Right lung (tissue), 2 donors: ENCODE measurements at regions not wholly inside any gene's neighbourhood (a gene's known extent, or its start where the extent isn't known, plus 50 kb on each side); places are given as distances from the start of the nearest gene placed in this dataset.

ENCODE experiments used
- DNase-seq, 2 donors: peaks; one replicate each; pipeline ENCODE4 v3.0.0-alpha.2; 2013

- DNase-seq = no peak
These were observed 279.1 kb upstream of the PLET1 start for GRCh38 chr11:112539741-112540140.

DNA sequence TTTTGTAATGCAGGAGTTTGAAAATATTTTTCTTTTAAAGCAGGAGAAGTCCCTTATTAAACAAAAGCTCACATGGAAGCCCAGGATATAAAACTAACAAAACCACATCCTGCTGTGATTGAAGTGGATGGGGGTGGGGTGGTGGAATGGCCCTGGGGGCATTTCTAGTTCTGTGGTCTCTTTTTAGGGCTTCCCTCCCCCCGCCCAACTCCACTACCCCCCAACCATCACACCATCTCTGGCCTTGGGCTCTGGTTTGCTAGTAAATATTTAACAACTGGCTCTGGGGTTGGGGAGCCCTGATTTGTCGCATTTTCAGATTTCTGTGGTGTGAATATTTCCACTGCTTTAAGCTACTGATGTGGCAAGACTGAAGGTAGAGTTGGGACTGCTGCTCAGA, 279.6 kb upstream of the PLET1 start:
- DNase-seq = no peak

DNA sequence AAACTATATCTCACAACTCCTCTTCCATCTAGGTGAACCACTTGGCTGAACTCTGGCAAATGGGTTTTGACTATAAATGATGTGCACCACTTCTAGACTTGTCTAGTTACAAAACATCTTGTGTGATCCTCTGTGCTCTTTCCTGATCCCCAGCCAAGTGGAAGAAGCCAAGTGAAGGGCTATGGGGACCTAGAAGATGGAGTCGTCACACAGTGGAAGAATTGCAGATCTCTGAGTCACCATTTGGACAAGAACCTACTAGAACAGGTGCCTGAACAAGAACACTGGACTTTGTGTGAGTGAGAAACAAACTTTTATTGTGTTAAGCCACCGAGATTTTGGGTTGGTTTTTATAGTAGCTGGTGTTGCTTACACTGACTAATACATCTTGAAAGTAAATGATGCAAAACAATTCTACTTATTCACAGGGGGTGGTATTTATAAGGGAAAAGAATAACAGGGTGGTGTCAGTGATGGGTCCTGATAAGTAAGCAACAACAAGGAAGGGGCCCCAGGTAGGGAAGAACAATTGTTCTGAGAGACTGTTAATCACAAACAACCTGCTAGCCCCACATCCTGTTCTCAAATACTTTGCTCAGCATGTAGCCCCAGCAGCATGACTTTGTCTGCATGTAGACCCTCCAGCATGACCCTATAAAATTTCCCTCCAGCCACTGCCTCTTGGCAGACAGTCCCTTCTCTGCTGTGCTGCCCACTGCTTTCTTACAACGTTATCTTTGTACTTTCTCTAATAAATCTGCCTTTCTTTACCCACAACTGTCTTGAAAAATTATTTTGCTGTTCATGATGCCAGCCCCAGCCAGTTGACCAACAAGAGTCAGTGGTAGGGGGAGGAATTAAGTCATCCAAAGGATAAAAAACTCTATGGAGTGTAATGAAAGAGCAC, 280.7 kb upstream of the PLET1 start:
- DNase-seq = no peak

DNA sequence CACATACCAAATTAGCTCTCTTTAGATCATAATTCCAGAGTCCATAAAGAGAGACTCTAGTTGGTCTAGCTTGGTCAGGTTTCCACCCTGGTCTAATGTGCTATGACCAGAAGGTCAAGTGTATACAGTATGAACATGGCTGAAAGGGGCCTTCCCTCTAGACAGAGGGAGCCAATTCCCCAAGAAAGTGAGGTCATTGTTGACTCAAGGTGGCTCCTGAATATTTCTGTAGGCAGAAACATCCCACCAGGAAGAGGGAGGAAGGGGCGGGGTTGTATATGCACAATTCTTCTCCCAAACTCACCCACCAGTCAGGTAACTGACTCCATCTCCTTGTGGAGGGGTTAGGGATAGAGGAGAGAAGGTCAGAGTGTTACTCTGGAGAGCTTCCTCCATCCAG, 281.8 kb upstream of the PLET1 start:
- DNase-seq = no peak

DNA sequence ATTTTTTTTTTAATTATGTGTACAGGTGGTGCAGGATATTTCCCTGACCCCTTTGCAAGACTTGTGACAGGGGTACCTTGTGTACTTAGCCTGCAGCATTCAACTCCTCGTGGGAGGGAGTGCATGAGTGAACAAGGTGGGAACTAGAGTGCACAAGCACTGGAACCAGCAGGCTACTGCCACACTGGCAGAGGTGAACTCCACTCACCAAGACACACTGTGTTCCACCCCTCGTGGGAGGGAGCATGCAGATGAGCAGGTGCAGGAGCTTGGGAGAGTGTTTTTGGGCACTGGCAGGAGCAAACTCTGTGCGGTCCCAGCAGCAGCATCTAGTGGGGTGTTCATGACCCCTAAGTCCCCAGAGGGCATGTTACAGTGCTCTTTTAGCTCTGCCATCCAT, 282.7 kb upstream of the PLET1 start:
- no peak for DNase-seq

GRCh38 chr11:112548641-112549040, 288.0 kb upstream of the PLET1 start:
- DNase-seq = no peak

DNA sequence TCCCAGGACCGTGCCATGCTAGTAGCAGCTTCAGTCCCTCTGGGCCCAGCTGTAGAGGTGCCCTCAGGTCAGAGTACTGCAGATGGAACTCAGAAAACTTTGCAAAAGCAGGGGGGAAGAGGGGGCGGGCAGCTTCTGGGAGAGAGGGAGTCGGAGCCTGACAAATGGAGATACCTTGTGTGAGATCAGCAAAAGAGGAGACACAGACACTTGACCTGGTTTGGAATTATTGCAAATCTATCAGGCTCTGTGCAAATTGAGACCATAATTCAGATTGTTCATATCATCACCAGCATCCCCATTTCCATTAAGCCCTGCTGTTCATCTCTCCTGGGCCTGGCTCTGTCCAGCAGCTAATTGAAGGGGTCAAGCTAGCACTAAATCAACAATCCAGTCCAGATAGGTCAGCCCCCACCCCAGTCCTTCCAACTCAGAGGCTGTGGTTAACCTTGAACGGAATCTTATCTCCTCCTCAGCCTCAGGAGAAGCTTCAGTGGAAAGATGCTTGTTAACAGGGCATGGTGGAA, 292.6 kb upstream of the PLET1 start:
- no peak for DNase-seq

DNA sequence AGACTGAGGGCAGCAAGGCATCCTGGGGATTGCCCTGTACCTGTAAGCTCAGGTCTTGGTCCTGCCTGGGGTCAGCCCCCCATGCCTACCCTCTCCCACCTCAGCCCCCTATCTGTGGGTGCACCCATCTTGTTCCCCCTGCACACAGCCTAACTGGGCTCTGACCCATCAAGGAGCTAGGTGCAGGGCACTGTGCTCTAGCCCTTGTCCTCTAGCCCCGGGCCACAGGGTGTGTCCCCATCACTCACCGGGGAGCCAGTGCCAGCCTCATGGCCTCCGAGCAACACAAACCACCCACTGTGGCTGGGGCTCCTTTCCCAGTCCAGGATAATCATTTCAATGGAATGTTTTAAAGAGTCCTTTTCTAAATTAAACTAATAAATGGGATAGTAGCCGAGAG, 293.9 kb upstream of the PLET1 start:
- no peak for DNase-seq

- DNase-seq = peak; percentile 25 to 36
These were observed 295.1 kb upstream of the PLET1 start for GRCh38 chr11:112555491-112556364.

GRCh38 chr11:112558691-112559090, 298.0 kb upstream of the PLET1 start:
- DNase-seq = no peak

DNA sequence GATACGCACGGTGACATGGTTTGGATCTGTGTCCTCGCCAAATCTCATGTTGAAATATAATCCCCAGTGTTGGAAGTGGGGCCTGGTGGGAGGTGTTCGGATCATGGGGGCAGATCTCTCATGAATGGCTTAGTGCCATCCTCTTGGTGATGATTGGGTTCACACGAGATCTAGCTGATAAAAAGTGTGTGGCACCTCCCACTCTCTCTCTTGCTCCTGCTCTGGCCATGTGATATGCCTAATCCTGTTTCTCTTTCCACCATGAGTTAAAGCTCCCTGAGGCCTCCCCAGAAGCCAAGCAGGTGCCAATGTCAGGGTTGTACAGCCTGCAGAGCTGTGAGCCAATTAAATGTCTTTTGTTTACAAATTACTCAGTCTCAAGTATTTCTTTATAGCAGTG, 303.1 kb upstream of the PLET1 start:
- no peak for DNase-seq

- DNase-seq = no peak
These were observed 303.7 kb upstream of the PLET1 start for GRCh38 chr11:112564228-112564955.

GRCh38 chr11:112565551-112565950, 304.9 kb upstream of the PLET1 start:
- no peak for DNase-seq

DNA sequence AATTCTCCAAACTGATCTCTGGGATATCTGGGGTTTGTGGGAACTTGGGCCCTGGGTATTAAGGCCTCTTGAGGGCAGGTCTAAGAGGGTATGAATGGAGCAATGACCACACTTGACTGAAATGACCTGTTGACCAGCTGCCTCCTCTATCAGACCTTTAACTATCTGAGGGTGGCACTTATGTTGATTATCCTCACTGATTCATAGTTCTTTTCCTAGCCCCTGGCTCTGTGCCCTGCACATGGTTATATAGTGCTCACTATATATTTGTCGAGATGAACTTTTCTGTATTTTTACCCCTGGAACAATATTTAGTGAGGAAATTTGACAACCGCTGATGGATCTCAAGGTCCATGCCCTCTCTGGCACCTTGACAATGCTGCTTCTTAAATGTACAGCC, 305.5 kb upstream of the PLET1 start:
- DNase-seq = no peak

DNA sequence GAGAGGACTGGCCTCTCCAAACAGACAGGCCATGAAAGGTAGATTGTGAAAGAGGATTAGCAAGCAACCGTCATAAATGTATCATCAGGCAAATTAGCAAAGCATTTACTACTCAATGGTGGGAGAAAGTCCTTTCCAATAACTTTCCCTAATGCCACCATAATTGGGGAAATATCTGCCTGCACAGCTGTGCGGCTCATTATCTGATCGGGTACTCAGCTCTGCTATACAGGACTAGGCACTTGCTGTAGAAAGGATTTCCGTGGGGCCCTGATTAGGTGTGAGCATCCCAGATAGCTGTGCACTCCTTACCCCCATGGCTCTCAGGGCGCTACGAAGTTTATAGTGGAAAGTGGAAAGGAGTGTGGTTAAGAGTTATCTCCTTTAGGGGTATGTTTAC, 309.7 kb upstream of the PLET1 start:
- DNase-seq = no peak

- no peak for DNase-seq
These were observed 318.6 kb upstream of the PLET1 start for GRCh38 chr11:112579282-112579681.

GRCh38 chr11:112580864-112581263, 320.2 kb upstream of the PLET1 start:
- DNase-seq = no peak

DNA sequence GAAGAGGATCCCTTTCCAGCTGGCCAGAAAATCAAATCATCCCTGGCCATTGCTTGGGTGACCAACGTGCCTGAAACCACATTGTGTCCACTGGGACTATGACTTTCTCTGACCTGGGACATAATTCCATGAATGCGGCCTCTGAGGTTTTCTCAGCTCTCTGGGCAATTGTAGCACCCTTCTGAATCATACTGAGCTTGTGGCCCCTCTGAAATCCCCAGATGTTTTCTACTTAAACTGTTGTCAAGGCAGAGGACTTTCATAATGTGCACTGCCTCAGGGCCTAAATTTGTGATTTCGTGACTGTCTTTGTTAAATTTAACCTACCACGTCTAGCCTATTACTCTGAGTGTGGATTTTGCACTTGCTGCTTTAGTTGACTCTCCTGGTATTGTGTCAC, 321.1 kb upstream of the PLET1 start:
- no peak for DNase-seq

GRCh38 chr11:112582366-112582765, 321.7 kb upstream of the PLET1 start:
- no peak for DNase-seq

DNA sequence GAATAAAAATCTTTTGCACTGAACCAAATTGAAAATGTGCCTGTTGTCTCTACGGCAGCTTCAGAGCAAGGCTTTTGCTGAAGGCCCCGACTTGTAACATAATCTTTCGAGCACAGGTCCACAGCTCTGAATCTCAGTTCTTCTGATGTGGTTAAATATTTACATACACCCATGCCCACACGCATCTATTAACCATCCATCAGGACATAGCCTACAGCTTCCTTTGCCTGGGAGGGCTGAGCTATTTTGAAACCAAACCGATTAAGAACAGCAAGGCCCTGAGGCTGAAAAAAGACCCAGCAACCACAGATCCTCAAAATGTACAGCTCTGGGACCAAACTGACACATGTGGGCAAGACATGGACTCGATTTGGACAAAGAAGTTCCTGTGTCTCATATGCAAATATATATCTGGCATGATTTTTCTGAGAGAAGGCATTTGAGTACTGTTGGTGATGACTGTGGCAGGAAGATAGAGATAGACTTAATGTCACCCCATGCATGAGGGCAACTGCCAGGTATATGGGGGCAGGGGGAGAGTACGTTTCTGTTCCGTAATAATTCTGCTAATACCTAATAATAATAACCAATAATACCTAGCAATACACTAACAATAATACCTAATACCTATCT, 322.7 kb upstream of the PLET1 start:
- DNase-seq = no peak

DNA sequence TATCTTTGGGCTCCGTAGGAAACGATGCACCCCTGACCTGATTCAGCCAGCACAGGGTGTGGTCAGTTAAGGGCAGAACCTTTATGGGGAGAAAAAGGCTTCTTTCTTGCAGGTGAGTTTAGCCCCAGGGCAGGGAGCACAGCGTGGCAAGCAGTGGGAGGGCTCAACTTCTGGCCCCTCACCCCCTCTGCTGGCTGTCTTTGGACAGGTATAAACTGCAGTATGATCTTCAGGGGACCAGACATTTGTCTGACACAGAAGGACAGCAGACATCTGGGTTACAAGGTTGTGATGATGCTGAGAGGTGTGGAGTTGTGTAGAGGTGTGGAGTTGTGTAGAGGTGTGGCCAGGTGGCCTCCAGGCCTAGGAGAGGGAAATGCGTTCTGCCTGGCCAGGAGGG, 324.0 kb upstream of the PLET1 start:
- no peak for DNase-seq

GRCh38 chr11:112587664-112588063, 327.0 kb upstream of the PLET1 start:
- no peak for DNase-seq
